ENCODE measurements at regions not wholly inside any gene's neighbourhood (a gene's known extent, or its start where the extent isn't known, plus 50 kb on each side); places are given as distances from the start of the nearest gene placed in this dataset.
"Not testable (repeated sequence)": the region's sequence is repeated elsewhere in the genome, so short reads cannot be mapped to it uniquely, and the experiment has no call there.

DNA sequence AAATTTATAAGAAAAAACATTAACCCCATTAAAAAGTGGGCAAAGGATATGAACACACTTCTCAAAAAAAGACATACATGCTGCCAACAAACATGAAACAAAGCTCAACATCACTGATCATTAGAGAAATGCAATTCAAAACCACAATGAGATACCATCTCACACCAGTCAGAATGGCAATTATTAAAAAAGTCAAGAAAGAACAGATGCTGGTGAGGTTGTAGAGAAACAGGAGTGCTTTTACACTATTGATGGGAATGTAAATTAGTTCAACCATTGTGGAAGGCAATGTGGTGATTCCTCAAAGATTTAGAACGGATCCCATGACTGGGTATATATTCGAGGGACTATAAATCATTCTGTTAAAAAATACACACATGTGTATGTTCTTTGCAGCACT, 1665.5 kb downstream of the BRINP3 start:
- not testable (repeated sequence) for DNase-seq

DNA sequence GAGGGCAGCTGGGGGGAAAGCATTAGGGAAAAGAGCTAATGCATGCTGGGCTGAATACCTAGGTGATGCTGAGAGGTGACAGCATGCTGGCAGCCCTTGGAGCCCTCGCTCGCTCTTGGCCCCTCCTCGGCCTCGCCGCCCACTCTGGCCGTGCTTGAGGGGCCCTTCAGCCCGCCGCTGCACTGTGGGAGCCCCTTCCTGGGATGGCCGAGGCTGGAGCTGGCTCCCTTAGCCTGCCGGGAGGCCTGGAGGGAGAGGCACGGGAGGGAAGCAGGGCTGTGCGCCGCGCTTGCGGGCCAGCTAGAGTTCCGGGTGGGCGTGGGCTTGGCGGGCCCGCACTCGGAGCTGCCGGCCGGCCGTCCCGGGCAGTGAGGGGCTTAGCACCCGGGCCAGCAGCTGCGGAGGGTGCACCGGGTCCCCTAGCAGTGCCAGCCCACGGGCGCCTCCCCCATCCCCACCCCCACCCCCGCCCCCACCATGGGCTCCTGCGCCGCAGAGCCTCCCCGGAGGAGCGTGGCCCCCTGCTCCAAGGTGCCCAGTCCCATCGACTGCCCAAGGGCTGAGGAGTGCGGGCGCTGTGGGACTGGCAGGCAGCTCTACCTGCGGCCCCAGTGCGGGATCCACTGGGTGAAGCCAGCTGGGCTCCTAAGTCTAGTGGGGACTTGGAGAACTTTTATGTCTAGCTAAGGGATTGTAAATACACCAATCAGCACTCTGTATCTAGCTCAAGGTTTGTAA, 1664.7 kb downstream of the BRINP3 start:
- DNase-seq = not testable (repeated sequence)

DNA sequence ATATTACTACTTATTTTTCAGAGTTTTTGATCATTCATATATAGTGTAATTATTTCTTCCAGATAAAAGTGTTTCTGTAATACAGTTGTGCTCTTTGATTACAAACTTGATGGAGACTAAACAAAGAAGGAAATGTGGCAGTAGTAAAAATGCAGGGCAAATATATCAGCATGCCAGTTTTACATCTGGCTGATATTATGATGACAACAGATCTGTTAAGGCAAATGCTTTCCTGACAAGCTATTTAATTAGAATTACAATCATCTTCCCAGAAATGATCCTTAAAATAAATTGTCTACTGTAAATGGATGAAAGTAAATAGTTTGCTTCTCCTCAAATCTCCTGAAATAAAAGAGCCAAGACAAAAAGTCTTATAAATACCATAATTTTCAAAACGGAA, 1659.8 kb downstream of the BRINP3 start:
- no peak for DNase-seq

DNA sequence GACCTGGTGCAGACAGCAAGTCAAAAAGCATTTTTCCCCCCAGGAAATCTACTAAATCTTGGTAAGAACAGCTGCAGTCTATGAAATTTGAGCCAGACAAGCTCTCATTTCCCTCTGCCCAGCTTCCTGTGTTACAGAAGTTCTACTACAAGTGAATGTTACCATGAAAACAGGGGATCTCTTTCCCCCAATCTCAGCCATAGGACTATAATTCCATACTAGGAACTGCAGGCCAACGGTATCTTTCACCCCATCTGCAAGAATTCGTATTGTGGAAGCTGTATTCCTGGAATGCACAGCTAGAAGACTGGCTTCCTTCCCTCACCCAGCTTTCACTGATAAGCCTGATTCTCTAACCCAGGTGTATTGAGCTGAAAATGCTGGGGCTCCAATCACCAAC, 1655.4 kb downstream of the BRINP3 start:
- DNase-seq = no peak

DNA sequence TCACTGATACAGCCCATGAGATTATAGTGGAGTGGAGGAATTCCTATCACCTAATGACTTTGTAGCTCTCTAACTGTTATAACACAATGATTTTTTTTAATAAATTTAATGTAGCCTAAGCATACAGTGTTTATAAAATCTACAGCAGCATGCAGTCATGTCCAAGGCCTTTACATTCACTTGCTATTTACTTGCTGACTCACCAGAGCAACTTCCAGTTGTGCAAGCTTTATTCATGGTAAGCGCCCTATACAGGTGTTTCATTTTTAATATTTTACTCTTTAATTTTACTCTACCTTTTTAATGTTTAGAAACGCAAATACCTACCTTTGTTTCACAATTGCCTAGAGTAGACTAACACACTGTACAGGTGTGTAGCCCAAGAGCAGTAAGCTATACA, 1652.2 kb downstream of the BRINP3 start:
- no peak for DNase-seq

DNA sequence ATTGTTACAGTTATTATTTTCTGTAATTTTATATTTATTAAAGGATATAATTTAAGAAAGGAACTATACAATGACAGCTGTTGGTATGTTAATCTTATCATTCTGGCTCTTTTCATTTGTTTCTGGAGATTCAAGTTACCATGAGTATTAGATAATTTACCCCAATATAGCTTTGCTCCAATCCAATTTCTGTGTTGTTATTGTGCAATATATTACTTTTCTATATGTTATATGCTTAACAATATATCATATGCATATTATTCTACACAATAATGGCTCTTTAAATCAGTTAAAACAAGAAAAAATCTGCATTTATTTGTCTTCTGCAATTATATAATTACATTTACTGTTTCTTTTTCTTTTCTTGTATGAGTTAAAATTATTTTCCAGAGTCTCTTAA, 1650.9 kb downstream of the BRINP3 start:
- DNase-seq = no peak

DNA sequence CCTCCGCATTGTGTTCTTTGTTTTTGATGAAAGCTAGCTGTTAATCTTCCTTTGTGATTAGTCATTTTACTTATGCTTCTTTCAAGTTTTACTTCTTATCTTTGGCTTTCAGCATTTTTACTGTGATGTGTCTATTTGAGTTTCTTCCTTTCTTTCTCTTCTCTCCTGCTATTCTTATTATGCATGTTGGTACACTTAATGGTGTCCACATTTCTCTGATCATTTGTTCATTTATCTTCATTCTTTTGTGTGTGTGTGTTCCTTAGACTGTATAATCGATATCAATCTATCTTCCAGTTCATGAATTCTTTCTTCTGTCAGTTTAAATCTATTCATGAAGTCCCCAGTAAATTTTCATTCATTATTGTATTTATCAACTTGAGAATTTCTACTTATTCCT, 1650.3 kb downstream of the BRINP3 start:
- DNase-seq = no peak

DNA sequence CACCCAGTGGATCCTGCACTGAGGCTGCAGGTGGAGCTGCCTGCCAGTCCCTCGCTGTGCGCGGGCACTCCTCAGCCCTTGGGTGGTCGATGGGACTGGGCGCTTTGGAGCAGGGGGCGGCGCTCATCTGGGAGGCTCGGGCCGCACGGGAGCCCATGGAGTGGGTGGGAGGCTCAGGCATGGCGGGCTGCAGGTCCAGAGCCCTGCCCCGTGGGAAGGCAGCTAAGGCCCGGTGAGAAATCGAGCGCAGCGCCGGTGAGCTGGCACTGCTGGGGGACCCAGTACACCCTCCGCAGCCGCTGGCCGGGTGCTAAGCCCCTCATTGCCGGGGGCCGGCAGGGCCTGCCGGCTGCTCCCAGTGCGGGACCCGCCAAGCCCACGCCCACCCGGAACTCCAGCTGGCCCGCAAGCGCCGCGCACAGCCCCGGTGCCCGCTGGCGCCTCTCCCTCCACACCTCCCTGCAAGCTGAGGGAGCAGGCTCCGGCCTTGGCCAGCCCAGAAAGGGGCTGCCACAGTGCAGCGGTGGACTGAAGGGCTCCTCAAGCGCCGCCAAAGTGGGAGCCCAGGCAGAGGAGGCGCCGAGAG, 1636.5 kb downstream of the BRINP3 start:
- not testable (repeated sequence) for DNase-seq

DNA sequence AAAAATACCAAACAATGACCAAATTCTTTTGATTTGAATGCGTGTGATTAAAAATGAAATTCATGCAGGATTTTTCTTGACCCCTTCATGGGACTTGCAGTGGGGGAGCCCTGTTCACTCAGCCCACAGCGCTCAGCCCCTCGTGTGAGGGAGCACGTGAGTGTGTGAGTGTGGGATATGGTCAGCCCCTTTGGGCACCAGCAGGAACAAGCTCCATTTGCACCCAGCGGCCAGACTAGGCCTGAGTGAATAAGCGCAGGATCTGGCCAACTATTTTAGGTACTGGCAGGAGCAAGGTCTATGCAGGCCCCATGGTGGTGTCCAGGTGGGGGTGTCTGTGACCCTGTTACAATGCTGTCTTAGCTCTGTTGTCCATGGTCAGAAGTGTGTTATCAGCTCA, 1631.2 kb downstream of the BRINP3 start:
- DNase-seq = no peak

DNA sequence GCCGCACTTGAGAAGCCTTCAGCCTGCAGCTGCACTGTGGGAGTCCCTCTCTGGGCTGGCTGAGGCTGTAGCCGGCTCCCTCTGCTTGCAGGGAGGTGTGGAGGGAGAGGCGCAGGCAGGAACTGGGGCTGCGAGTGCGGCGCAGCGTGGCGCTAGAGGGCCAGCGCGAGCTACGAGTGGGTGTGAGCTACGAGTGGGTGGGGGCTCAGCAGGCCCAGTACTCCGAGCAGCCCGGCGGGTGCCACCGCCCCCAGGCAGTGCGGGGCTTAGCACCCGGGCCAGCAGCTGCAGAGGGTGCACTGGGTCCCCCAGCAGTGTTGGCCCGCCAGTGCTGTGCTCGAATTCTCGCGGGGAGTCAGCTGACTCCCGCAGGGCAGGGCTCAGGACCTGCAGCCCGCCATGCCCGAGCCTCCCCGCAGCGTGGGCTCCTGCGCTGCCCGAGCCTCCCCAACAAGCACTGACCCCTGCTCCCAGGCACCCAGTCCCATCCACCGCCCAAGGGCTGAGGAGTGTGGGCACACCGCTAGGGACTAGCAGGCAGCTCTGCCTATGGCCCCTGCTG, 1620.1 kb downstream of the BRINP3 start:
- DNase-seq = no peak

DNA sequence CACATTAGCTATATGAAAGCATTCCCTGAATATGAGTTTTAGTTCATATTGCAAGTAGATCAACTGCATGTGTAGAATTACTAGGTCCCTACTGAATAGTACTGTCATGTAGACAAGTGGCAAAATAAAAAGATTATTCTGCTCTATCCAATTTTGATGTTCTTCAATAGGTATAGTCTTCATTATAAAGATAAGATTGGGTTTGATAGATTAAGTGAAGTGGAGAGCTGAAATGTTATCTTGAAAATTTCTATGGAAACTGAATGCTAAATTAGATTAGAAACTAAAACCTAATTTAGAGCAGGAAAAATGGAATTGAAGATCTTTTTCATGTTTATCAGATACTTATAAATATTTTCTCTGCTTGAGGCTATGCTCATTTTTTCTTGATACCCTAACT, 1610.0 kb downstream of the BRINP3 start:
- DNase-seq = no peak

DNA sequence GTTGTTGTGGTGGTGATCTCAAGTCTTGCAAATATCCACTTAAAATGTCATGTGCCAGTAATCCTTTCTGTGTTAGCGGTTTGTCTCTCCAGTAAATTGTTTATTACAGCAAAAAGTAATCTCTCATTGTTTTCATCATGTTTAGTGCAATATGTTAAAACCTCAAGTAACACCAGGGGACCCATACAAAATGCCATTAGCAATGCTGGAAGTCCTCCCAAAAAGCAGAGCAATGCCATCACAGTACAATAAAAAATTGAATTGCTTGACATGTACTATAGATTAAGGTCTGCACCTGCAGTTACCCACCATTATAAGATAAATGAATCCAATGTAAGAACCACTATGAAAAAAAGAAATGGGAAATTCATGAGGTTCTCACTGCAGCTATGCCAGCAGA, 1606.5 kb downstream of the BRINP3 start:
- no peak for DNase-seq

DNA sequence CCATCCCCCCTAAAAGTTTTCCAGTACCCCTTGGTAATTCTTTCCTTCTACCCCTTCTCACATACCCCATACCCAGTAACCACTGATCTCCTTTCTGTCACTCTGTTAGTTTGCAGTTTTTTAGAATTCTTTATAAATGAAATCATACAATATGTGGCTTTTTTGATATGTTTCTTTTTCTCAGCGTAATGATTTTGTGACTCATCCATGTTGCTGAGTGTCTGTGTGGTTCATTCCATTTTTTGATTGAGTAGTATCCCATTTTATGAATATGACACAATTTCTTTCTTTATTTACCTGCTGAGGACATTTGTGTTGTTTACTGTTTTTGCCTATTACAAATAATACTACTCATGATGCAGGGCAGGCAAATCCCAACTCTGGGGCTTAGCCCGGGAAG, 1605.3 kb downstream of the BRINP3 start:
- no peak for DNase-seq

DNA sequence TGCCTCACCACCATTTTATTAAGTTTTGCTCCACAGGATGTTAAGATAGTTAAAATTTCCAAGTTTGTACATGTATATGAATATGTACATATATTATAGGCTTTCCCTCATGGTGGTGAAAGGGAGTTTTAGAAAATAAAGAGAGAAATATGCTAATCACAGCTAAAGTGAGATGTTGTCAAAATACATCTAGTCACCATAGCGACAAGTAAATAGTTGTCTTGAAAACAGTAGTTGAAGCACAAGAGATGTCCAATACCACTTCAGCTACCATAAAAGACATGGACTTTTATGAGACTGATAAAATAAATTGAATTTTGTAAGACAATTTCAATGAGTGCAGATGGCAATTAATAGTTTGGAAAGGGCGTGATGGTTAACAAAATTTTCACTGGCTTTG, 1600.0 kb downstream of the BRINP3 start:
- DNase-seq = no peak

DNA sequence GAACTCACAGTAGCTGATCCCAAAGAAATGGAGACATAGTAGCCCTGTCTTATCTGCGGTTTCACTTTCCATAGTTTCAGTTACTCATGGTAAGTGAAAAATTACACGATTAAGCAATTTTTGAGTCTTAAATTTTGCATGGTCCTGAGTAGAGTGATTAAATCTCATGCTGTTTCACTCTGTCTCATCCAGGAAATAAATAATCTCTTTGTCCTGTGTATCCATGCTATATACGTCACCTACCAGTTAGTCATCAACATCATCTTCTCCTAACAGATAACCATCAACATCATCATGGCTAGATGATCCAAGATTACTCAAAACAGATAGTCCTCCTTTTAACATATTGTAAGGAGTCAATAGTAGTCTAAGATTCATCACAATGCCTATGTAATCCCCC, 1589.3 kb downstream of the BRINP3 start:
- no peak for DNase-seq

DNA sequence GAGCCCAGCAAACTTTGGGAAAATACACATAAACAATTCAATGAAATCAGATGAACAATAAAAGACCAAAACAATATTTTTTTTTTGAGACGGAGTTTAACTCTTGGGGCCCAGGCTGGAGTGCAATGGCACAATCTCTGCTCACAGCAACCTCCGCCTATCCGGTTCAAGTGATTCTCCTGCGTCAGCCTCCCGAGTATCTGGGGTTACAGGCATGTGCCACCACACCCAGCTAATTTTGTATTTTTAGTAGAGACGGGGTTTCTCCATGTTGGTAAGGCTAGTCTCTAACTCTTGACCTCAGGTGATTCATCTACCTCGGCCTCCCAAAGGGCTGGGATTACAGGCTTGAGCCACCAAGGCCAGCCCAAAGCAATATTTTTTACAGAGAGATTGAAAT, 1588.5 kb downstream of the BRINP3 start:
- DNase-seq = no peak

DNA sequence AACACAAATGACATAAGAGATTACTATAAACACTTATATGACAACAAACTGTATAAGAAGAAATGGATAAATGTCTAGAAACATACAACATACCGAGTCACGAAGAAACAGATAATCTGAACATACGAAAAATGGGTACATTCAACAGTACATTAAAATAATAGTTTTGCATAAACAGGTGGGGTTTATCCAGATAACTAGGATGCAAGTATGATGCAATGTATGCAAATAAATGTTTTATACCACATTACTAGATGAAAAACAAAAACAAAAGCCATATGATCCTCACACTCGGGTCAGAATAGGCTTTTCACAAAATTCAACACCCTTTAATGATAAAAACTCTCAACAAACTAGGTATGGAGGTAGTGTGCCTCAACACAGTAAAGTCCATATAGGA, 1585.7 kb downstream of the BRINP3 start:
- no peak for DNase-seq

DNA sequence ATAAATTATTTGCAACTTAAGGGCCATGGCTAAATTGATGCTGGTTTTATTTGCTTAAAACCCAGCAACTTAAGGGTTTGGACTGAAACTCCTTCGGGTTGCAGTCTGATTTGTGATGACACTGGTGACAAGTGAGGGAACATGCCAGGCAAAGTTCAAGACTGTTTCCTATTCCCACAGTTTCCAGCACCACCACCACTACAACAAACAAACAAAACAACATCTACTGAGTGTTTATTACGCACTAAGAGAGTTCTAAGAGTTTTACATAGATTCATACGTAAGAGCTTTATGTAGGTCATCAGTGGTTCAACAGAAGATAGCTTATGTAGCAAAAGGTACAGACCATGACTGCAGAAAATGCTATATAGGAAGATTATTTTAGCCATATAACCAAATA, 1582.1 kb downstream of the BRINP3 start:
- DNase-seq = no peak

DNA sequence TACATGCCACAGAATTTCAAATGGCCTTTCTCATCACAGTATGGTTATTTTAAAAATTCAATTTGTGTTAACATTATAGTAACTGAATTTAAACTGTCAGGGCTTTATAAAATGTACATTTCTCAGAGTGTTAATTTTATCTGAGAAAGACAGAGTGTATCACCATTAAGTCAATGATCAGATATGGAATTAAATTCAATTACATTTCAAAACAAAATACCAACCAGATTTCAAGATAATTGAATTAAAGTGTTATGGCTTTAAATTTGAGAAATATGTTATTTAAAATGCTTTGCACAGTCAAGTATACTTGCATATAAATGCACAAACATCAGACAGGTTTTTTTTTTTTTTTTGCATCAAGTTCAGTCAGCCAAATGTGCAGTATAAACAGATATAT, 1574.4 kb downstream of the BRINP3 start:
- no peak for DNase-seq

DNA sequence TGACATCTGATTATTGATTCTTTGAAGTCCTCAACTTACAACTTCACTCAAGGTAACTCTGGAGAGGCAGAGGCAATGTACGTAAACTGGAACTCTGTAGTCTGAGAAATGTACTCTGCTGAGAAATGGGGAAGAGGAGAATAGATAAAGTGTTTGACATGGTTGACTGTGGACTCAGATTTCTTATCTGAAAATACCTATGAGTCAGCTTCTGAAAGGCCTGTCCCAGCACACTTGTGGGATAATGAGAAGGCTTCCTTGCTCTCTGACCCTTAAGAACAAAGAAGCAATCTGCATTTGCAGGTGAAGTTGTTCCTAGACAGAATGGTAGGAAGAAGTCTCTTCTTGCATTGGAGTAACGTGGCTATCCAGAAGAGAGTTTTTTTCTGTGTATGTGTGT, 1573.5 kb downstream of the BRINP3 start:
- DNase-seq = no peak

DNA sequence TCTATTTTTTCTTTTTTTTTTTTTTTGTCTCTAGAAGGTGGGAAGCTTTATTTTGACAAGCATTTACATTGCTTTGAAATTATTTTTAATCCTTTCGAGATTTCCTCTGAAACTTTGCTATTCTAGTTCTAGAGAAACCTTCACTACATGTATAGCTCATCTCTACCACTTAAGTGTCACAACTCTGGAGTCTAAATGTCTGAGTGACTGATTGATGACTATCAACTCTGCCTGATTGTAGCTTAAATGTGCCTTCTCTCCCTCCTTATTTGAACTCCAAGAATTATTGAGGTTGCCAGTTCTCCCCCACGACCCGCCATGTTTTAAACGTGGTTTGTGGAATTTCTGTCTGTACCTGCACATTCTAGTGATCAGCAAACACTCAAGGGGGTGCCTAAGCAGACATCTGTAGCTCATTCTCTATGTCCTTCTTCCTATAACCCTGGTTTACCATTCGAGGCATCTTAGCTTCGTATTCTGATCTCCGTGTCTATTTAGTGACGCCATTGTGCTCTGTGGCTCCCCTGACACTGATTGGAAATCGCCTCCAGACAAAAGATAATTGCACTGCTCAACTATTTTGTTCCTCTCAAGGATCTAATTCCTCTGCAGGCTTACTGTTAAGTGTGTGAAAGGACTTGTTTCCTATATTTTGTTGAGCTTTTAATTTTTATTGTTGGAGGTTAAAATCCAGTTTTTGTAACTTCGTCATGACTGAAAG, 1570.6 kb downstream of the BRINP3 start:
- DNase-seq = no peak

DNA sequence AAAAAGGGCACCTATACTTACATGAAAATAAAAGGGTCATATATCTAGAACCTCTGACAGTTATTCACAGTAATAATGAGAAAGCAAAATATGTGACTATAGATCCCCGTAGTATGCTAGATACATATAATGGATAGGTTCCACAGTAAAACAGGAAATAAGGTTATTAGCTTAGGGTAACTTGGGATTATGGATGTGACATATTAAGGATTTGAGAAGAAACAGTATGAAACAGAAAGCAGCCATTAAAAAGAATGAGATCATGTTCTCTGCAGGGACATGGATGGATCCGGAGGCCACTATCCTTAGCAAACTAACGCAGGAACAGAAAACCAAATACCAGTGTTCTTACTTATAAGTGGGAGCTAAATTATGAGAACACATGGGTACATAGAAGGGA, 1547.3 kb downstream of the BRINP3 start:
- DNase-seq = no peak

DNA sequence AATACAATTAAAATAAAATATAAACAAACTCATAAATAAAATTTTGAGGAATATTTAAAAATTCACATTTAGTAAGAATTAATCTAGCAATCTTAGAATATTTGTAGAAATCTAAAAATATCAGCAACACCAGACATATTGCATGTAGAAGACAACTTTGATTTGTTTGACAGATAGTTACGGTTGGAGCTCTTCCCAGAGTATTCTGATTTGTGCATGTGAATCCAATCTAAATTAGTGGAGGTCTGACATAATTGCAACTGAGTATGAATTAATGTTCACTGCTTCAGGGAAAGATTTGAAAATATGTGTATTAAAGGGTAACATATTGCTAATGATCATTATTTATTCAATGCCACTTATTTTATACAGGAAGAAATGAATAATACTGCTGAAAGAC, 1546.2 kb downstream of the BRINP3 start:
- no peak for DNase-seq

Data from inflammatory macrophage (primary cell).